K562 (cell line): ENCODE measurements at regions not wholly inside any gene's neighbourhood (a gene's known extent, or its start where the extent isn't known, plus 50 kb on each side); places are given as distances from the start of the nearest gene placed in this dataset.

ENCODE experiments used
- ARHGAP35 ChIP-seq: fragments of 450-650 bp; IDR thresholded peaks from 2 replicates; pipeline ENCODE4 v1.6.1; 2018; ENCODE audit not compliant: partially characterized antibody
- HDAC3 ChIP-seq: fragments of 450-650 bp; IDR thresholded peaks from 2 replicates; pipeline ENCODE4 v1.6.1; 2018; ENCODE audit warnings: borderline replicate concordance, mild to moderate bottlenecking, moderate library complexity; ENCODE audit not compliant: partially characterized antibody
- MYNN ChIP-seq, 2 experiments: sonication (generic); formaldehyde crosslinking in 1 of 2; IDR thresholded peaks; 2 replicates each; pipeline versions ENCODE4 v1.5.0 to v1.6.1; 2016 to 2020; ENCODE audit warnings: antibody characterized with exemption in 1 of 2, missing genetic modification reagents in 1 of 2
- NCOA2 ChIP-seq, 2 experiments: fragments of 450-650 bp; IDR thresholded peaks; 2 replicates each; pipeline ENCODE4 v1.6.1; 2018; ENCODE audit warnings: mild to moderate bottlenecking in 2 of 2, moderate library complexity in 1 of 2; ENCODE audit not compliant: partially characterized antibody in 2 of 2
- TF ChIP-seq, protein P1 (sequence below): fragments of 450-650 bp; IDR thresholded peaks from 2 replicates; pipeline ENCODE4 v1.6.1; 2016; ENCODE audit warnings: low read depth

DNA sequence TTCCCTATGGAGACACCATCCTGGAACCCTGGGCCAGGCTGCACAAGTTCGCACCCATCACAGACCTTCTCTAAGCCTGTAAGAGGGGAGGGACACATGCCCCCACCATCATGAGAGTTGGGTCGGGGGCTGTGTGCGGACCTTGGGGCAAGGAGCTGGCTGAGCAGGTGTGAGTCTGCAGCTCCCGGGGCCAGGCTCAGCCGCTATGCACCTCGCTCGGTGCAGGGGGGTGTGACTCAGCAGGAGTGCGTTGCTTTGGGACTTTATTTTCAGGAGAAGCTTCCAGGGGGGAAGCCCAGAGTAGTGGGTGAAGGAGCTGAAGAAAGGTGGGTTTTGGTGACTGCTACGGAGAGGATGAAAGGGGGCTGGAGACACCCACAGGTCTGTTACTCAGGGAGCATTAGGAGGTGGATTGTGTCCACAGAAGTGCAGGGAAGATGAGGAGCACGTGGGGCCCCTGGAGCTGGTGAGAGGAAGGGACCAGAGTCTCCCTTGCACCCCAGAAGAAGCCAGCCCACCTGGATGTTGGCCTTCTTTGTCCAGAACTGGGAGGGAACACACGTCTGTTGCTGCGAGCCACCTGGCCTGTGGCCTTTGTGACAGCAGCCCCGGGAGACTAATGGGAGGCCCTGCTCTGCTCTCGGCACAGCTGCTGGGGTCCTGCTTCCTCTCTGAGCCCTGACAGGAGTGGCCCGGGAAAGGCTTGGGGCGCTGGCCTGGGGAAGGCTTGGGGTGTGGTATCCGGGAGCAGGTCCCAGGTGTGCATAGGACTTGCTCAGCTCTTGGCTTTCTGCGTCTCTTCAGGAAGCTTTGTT, 162.6 kb downstream of the TEX29 start (continued):
- TF ChIP-seq, protein P1, sequence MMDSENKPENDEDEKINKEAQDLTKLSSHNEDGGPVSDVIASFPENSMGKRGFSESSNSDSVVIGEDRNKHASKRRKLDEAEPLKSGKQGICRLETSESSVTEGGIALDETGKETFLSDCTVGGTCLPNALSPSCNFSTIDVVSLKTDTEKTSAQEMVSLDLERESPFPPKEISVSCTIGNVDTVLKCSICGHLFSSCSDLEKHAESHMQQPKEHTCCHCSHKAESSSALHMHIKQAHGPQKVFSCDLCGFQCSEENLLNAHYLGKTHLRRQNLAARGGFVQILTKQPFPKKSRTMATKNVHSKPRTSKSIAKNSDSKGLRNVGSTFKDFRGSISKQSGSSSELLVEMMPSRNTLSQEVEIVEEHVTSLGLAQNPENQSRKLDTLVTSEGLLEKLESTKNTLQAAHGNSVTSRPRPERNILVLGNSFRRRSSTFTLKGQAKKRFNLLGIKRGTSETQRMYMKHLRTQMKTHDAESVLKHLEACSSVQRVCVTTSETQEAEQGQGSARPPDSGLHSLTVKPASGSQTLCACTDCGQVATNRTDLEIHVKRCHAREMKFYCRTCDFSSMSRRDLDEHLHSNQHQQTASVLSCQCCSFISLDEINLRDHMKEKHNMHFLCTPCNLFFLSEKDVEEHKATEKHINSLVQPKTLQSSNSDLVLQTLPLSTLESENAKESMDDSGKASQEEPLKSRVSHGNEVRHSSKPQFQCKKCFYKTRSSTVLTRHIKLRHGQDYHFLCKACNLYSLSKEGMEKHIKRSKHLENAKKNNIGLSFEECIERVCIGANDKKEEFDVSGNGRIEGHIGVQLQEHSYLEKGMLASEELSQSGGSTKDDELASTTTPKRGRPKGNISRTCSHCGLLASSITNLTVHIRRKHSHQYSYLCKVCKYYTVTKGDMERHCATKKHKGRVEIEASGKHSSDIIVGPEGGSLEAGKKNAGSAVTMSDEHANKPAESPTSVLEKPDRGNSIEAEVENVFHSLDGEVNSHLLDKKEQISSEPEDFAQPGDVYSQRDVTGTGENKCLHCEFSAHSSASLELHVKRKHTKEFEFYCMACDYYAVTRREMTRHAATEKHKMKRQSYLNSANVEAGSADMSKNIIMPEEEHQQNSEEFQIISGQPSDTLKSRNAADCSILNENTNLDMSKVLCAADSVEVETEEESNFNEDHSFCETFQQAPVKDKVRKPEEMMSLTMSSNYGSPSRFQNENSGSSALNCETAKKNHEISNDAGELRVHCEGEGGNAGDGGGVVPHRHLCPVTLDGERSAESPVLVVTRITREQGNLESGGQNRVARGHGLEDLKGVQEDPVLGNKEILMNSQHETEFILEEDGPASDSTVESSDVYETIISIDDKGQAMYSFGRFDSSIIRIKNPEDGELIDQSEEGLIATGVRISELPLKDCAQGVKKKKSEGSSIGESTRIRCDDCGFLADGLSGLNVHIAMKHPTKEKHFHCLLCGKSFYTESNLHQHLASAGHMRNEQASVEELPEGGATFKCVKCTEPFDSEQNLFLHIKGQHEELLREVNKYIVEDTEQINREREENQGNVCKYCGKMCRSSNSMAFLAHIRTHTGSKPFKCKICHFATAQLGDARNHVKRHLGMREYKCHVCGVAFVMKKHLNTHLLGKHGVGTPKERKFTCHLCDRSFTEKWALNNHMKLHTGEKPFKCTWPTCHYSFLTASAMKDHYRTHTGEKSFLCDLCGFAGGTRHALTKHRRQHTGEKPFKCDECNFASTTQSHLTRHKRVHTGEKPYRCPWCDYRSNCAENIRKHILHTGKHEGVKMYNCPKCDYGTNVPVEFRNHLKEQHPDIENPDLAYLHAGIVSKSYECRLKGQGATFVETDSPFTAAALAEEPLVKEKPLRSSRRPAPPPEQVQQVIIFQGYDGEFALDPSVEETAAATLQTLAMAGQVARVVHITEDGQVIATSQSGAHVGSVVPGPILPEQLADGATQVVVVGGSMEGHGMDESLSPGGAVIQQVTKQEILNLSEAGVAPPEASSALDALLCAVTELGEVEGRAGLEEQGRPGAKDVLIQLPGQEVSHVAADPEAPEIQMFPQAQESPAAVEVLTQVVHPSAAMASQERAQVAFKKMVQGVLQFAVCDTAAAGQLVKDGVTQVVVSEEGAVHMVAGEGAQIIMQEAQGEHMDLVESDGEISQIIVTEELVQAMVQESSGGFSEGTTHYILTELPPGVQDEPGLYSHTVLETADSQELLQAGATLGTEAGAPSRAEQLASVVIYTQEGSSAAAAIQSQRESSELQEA: no peak
- no peak for TF ChIP-seq HDAC3
- TF ChIP-seq ARHGAP35: no peak
- TF ChIP-seq MYNN (IDR thresholded peaks at IDR 0.05): no peak
- no peak for TF ChIP-seq MYNN (CRISPR knock-in tag; IDR thresholded peaks at IDR 0.05)
- TF ChIP-seq NCOA2 (IDR thresholded peaks at IDR 0.05; ENCODE audit: partially characterized antibody in 2 of 2): no peak
- TF ChIP-seq, all 486 proteins: peak for 0
